Psoas muscle (tissue), 7 donors: ENCODE measurements at regions not wholly inside any gene's neighbourhood (a gene's known extent, or its start where the extent isn't known, plus 50 kb on each side); places are given as distances from the start of the nearest gene placed in this dataset.
"Not testable (repeated sequence)": the region's sequence is repeated elsewhere in the genome, so short reads cannot be mapped to it uniquely, and the experiment has no call there.

Experiments used
- ATAC-seq, 4 donors: fragments of 200-7000 bp; cut with Tn5 transposase; one replicate each; pipeline ENCODE4 v1.9.1; 2020; ENCODE audit warnings: moderate library complexity in 3 of 4, mild to moderate bottlenecking in 2 of 4
- DNase-seq, 2 donors: peaks; one replicate each; pipeline ENCODE4 v3.0.0-alpha.2; 2020
- H3K27ac ChIP-seq: fragments of 200-600 bp; one replicate; pipeline ENCODE4 v1.8.0; 2022
- H3K27me3 ChIP-seq, 3 donors: fragments of 200-600 bp in 1 of 3; one replicate each; pipeline versions ENCODE4 v1.6.1 to v1.8.0; 2013 to 2022; ENCODE audit warnings: low read length in 2 of 3, mild to moderate bottlenecking in 2 of 3, moderate library complexity in 1 of 3; ENCODE audit not compliant: insufficient read depth in 3 of 3
- H3K36me3 ChIP-seq, 2 donors: fragments of 200-600 bp in 1 of 2; one replicate each; pipeline versions ENCODE4 v1.6.1 to v1.8.0; 2013 to 2022; ENCODE audit warnings: low read depth in 1 of 2, mild to moderate bottlenecking in 1 of 2, moderate library complexity in 1 of 2; ENCODE audit not compliant: insufficient read depth in 1 of 2
- H3K4me1 ChIP-seq: fragments of 200-600 bp; one replicate; pipeline ENCODE4 v1.8.0; 2022
- H3K4me3 ChIP-seq: fragments of 200-600 bp; one replicate; pipeline ENCODE4 v1.8.0; 2022; ENCODE audit warnings: mild to moderate bottlenecking
- H3K9me3 ChIP-seq: fragments of 200-600 bp; one replicate; pipeline ENCODE4 v1.8.0; 2022
- WGBS, 3 donors: extraction: QIAGEN DNeasy Blood & Tissue Kit; methylation state at CpG; one replicate each; pipeline versions ENCODE4 v1.1.6 to v1.1.7; 2013; 5-methylcytosine and 5-hydroxymethylcytosine counted together
- intact Hi-C, 2 donors: fragments of 100-400 bp; cut with DNase I; formaldehyde crosslinking; loops; one replicate each; pipeline versions ENCODE4 v1.11.0 to v1.14.2; 2022
- TF ChIP-seq, protein P1 (sequence below): fragments of 200-600 bp; IDR thresholded peaks from one replicate; pipeline ENCODE4 v1.8.0; 2022; ENCODE audit warnings: antibody characterized with exemption
- donor health status: healthy with polysubstance abuse.
- donor health status: DM: no; HTN: no; CAD: no; lungs with moderate emphysema.
- donor health status: Bipolar disorder and iron deficiency.
- donor health status: healthy.
- donor health status: DM: yes; HTN: yes; CAD: no.
- donor health status: DM: no; HTN: no; CAD: no.
- donor health status: DM: yes; HTN: yes; CAD: no.

DNA sequence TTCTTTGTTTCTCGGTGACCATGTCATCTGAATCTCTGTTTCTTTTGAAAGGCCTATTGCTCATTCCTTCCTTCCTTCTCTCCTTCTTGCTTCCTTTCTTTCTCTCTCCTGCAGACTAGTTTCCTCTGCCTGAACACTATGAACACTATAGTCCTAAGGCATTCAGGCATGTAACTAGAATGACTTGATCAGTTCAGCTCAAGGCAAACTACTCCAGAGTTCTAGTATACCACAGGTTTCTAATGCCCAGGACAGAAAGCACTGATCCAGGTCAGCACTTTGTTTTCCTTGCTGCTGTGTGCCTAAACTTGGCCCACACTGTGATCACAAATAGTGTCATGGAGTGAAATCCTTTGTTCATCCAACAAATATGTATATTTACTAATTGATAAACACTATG lies 324.1 kb upstream of the GJE1 start:
- Histone ChIP-seq H3K4me3 (no peak overlapping the region), H3K36me3 (no peaks in the 10 kb centered on the region), H3K9me3 (no peaks in the 10 kb centered on the region), H3K4me1 (no peaks in the 10 kb centered on the region), H3K27ac (no peak overlapping the region), H3K27me3 (no peaks in the 10 kb centered on the region)
- no peak for DNase-seq
- TF ChIP-seq, protein P1, sequence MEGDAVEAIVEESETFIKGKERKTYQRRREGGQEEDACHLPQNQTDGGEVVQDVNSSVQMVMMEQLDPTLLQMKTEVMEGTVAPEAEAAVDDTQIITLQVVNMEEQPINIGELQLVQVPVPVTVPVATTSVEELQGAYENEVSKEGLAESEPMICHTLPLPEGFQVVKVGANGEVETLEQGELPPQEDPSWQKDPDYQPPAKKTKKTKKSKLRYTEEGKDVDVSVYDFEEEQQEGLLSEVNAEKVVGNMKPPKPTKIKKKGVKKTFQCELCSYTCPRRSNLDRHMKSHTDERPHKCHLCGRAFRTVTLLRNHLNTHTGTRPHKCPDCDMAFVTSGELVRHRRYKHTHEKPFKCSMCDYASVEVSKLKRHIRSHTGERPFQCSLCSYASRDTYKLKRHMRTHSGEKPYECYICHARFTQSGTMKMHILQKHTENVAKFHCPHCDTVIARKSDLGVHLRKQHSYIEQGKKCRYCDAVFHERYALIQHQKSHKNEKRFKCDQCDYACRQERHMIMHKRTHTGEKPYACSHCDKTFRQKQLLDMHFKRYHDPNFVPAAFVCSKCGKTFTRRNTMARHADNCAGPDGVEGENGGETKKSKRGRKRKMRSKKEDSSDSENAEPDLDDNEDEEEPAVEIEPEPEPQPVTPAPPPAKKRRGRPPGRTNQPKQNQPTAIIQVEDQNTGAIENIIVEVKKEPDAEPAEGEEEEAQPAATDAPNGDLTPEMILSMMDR = no peak
- intact Hi-C loops = no loop called here
- ATAC-seq = no peak
- 69 to 88% (median 85%) methylated on average over 1 of the region's 1 CpG for WGBS, 3 donors

DNA sequence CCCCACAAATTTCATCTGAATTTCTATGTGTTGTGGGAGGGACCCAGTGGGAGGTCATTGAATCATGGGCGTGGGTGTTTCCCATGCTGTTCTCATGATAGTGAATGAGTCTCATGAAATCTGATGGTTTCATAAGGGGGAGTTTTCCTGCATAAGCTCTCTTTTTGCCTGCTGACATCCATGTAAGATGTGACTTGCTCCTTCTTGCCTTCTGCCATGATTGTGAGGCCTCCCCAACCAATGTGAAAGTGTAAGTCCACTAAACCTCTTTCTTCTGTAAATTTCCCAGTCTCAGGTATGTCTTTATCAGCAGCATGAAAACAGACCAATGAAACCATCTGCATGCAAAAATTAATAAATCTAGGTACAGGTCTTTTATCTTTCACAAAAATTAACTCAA lies 331.8 kb upstream of the GJE1 start:
- WGBS, 3 donors = 84 to 88% (median 86%) methylated on average over 1 of the region's 1 CpG
- intact Hi-C loops, ATAC-seq, H3K27me3 ChIP-seq, H3K9me3 ChIP-seq, H3K4me1 ChIP-seq, H3K4me3 ChIP-seq, DNase-seq, H3K36me3 ChIP-seq, H3K27ac ChIP-seq: not testable (repeated sequence)

DNA sequence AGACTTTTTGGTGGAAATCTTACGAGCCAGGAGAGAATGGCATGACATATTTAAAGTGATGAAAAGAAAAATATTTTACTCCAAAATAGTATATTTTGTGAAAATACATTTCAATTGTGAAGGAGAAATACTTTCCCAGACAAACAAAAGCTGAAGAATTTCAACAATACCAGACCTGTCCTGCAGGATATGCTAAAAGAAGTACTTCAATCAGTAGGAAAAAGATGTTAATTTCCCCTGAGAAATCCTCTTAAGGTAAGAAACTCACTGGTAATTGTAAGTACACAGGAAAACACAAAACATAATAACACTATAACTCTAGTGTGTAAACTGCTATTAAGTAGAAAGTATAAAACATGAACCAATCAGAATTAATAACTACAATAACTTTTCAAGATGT lies 341.8 kb upstream of the GJE1 start:
- no peak for DNase-seq
- Histone ChIP-seq H3K4me3 (no peak overlapping the region), H3K4me1 (no peaks in the 10 kb centered on the region), H3K9me3 (no peaks in the 10 kb centered on the region), H3K27ac (no peak overlapping the region), H3K27me3 (no peaks in the 10 kb centered on the region), H3K36me3 (no peaks in the 10 kb centered on the region)
- intact Hi-C loops = no loop called here
- TF ChIP-seq, protein P1 = no peak
- WGBS, 3 donors = 84 to 95% (median 88%) methylated on average over 1 of the region's 1 CpG
- no peak for ATAC-seq

DNA sequence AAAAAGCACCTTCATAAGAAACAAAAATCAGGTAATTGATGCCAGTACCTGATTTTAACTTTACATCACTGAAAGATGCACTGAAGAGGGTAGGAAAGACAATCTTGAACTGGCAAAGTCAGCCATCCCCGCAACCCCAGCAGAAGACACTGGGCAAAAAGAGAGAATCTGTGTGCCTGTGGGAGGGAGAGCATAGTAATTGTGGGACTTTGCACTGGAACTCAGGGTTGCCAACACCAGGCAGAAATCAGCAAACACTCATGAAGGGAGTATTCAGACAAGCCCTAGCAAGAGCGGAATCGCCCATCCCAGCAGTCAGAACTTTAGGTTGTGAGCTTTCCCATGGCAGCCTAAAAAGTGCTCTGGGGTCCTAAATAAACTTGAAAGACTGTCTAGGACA lies 344.6 kb upstream of the GJE1 start:
- Histone ChIP-seq H3K9me3 (no peaks in the 10 kb centered on the region), H3K4me1 (no peaks in the 10 kb centered on the region), H3K27ac (no peak overlapping the region), H3K4me3 (no peak overlapping the region), H3K27me3 (no peaks in the 10 kb centered on the region), H3K36me3 (no peaks in the 10 kb centered on the region)
- DNase-seq (no peak), ATAC-seq (no peak)
- 95 to 100% (median 95%) methylated on average over 3 of the region's 3 CpGs for WGBS, 3 donors
- TF ChIP-seq, protein P1 = no peak
- intact Hi-C loops = no loop called here

DNA sequence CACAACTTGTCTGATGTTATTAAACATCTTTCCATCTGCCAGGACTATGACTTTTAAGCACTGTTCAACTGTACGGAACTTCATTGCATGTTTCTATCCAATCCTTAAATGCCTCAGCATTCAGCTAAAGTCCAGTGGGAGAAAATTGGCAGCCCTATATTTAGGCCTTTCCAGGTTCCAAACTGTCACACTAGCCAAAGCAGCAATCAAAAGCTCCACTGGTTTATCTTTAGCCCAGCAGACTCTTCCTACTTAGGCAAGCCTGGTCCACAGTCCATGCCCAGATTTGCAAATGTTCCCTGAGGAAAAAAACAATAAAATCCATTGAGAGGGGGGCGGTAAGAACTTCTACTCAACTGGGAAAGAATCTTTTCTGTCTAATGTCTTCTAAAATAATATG lies 349.1 kb upstream of the GJE1 start:
- no peak for ATAC-seq
- no peaks in the 10 kb centered on the region for H3K9me3 ChIP-seq
- H3K4me1 ChIP-seq = no peaks in the 10 kb centered on the region
- no peak overlapping the region for H3K27ac ChIP-seq
- no peaks in the 10 kb centered on the region for H3K36me3 ChIP-seq
- whole genome bisulfite sequencing, 3 donors = 16 to 40% (median 24%) methylated on average over 2 of the region's 2 CpGs
- DNase-seq = no peak
- no peak overlapping the region for H3K4me3 ChIP-seq
- H3K27me3 ChIP-seq = no peaks in the 10 kb centered on the region
- TF ChIP-seq, protein P1 = no peak
- intact Hi-C loops = no loop called here
